ENCODE measurements at regions not wholly inside any gene's neighbourhood (a gene's known extent, or its start where the extent isn't known, plus 50 kb on each side); places are given as distances from the start of the nearest gene placed in this dataset.

DNA sequence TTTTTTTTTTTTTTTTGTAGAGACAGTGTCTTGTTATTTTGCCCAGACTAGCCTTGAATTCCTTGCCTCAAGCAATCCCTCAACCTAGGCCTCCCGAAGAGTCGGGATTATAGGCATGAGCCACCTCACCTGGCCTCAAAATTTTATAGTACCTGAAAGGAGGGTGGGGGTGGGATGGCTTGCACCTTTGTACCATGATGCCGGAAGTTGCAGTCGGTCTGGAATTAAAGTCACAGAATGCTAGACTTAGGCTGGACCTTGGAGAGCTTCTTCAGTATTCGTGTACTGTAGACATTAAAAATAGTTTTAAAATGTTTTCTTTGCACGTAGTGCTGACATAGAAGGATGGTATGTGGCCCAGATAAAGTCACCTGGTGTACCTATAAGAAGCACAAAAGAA is 280.9 kb downstream of the STIM2 start:
- no peak overlapping the region for H3K4me3 ChIP-seq (ENCODE audit: low read depth in 2 of 2, low read length in 2 of 2)
- no peaks in the 10 kb centered on the region for H3K4me1 ChIP-seq (ENCODE audit: control insufficient read depth, insufficient read depth, low read length)
- DNase-seq (ENCODE audit: low read depth, low spot score) (no peak), ATAC-seq (no peak)
- intact Hi-C loops (cut with micrococcal nuclease; ENCODE audit: unreplicated experiment): no loop called here
- TF ChIP-seq SIN3A (IDR thresholded peaks at IDR 0.05; ENCODE audit: borderline replicate concordance, insufficient read depth, low read depth, low read length) (no peak), POLR2AphosphoS5 (IDR thresholded peaks at IDR 0.05; ENCODE audit: low read depth, low read length) (no peak), TCF7L2 (IDR thresholded peaks at IDR 0.05; ENCODE audit: low read depth, low read length) (no peak)
- TF ChIP-seq, protein P1, sequence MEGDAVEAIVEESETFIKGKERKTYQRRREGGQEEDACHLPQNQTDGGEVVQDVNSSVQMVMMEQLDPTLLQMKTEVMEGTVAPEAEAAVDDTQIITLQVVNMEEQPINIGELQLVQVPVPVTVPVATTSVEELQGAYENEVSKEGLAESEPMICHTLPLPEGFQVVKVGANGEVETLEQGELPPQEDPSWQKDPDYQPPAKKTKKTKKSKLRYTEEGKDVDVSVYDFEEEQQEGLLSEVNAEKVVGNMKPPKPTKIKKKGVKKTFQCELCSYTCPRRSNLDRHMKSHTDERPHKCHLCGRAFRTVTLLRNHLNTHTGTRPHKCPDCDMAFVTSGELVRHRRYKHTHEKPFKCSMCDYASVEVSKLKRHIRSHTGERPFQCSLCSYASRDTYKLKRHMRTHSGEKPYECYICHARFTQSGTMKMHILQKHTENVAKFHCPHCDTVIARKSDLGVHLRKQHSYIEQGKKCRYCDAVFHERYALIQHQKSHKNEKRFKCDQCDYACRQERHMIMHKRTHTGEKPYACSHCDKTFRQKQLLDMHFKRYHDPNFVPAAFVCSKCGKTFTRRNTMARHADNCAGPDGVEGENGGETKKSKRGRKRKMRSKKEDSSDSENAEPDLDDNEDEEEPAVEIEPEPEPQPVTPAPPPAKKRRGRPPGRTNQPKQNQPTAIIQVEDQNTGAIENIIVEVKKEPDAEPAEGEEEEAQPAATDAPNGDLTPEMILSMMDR (IDR thresholded peaks at IDR 0.05): no peak
- TF ChIP-seq, protein P2, sequence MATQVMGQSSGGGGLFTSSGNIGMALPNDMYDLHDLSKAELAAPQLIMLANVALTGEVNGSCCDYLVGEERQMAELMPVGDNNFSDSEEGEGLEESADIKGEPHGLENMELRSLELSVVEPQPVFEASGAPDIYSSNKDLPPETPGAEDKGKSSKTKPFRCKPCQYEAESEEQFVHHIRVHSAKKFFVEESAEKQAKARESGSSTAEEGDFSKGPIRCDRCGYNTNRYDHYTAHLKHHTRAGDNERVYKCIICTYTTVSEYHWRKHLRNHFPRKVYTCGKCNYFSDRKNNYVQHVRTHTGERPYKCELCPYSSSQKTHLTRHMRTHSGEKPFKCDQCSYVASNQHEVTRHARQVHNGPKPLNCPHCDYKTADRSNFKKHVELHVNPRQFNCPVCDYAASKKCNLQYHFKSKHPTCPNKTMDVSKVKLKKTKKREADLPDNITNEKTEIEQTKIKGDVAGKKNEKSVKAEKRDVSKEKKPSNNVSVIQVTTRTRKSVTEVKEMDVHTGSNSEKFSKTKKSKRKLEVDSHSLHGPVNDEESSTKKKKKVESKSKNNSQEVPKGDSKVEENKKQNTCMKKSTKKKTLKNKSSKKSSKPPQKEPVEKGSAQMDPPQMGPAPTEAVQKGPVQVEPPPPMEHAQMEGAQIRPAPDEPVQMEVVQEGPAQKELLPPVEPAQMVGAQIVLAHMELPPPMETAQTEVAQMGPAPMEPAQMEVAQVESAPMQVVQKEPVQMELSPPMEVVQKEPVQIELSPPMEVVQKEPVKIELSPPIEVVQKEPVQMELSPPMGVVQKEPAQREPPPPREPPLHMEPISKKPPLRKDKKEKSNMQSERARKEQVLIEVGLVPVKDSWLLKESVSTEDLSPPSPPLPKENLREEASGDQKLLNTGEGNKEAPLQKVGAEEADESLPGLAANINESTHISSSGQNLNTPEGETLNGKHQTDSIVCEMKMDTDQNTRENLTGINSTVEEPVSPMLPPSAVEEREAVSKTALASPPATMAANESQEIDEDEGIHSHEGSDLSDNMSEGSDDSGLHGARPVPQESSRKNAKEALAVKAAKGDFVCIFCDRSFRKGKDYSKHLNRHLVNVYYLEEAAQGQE (IDR thresholded peaks at IDR 0.05; ENCODE audit: insufficient read depth in 1 of 2, low read depth in 2 of 2, low read length in 1 of 2): no peak
- in situ Hi-C loops (cut with HindIII; ENCODE audit: low pct_unique_long_range_greater_than_20kb, low sequenced_read_pairs): no loop called here
- H3K27me3 ChIP-seq (ENCODE audit: control insufficient read depth, insufficient read depth, low read length): no peaks in the 10 kb centered on the region
- no peaks in the 10 kb centered on the region for H3K36me3 ChIP-seq (ENCODE audit: control insufficient read depth, insufficient read depth, low read length)
- CTCF ChIA-PET: no interaction called here
- no peaks in the 10 kb centered on the region for H3K9me3 ChIP-seq (ENCODE audit: control insufficient read depth, insufficient read depth, low read depth, low read length)
- POLR2A ChIA-PET: no interaction called here
- BruUV-seq (replicated peaks): no TSS peak
- no peak overlapping the region for H3K27ac ChIP-seq (ENCODE audit: low read length)

DNA sequence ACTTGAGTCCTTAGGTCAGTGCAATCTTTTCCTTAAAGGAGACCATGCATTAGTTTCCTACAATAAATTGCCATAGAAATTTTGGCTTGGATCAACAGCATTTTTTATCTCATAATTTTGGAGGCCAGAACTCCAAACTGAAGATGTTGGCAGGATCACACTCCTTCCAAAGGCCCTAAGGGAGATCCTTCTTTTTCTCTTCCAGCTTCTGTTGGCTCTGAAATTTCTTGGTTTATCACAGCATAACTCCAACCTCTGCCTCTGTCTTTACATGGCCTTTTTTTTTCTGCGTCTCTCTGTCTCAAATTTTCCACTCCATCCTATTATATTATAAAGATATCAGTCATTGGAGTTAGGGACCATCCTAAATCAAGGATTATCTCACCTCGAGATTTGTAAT is 282.2 kb downstream of the STIM2 start:
- DNase-seq (ENCODE audit: low read depth, low spot score): no peak
- Histone ChIP-seq H3K27me3 (ENCODE audit: control insufficient read depth, insufficient read depth, low read length) (no peaks in the 10 kb centered on the region), H3K4me3 (ENCODE audit: low read depth in 2 of 2, low read length in 2 of 2) (no peak overlapping the region), H3K4me1 (ENCODE audit: control insufficient read depth, insufficient read depth, low read length) (no peaks in the 10 kb centered on the region), H3K36me3 (ENCODE audit: control insufficient read depth, insufficient read depth, low read length) (no peaks in the 10 kb centered on the region), H3K9me3 (ENCODE audit: control insufficient read depth, insufficient read depth, low read depth, low read length) (no peaks in the 10 kb centered on the region), H3K27ac (ENCODE audit: low read length) (no peak overlapping the region)
- POLR2A ChIA-PET: no interaction called here
- in situ Hi-C loops (cut with HindIII; ENCODE audit: low pct_unique_long_range_greater_than_20kb, low sequenced_read_pairs): no loop called here
- no peak for ATAC-seq
- BruUV-seq (replicated peaks): no TSS peak
- CTCF ChIA-PET: no interaction called here
- intact Hi-C loops (cut with micrococcal nuclease; ENCODE audit: unreplicated experiment): no loop called here
- TF ChIP-seq POLR2AphosphoS5 (IDR thresholded peaks at IDR 0.05; ENCODE audit: low read depth, low read length) (no peak), TCF7L2 (IDR thresholded peaks at IDR 0.05; ENCODE audit: low read depth, low read length) (no peak), SIN3A (IDR thresholded peaks at IDR 0.05; ENCODE audit: borderline replicate concordance, insufficient read depth, low read depth, low read length) (no peak)
- TF ChIP-seq, protein P2 (IDR thresholded peaks at IDR 0.05; ENCODE audit: insufficient read depth in 1 of 2, low read depth in 2 of 2, low read length in 1 of 2): no peak
- TF ChIP-seq, protein P1 (IDR thresholded peaks at IDR 0.05): no peak

All from Panc1 (cell line).